IPS-15b (cell line): ENCODE measurements at regions not wholly inside any gene's neighbourhood (a gene's known extent, or its start where the extent isn't known, plus 50 kb on each side); places are given as distances from the start of the nearest gene placed in this dataset.

Source experiments
- H3K27me3 ChIP-seq: one replicate; pipeline ENCODE4 v1.6.1; 2013; ENCODE audit warnings: low read length; ENCODE audit not compliant: control insufficient read depth, insufficient read depth
- H3K36me3 ChIP-seq: one replicate; pipeline ENCODE4 v1.6.1; 2013; ENCODE audit warnings: low read length; ENCODE audit not compliant: control insufficient read depth, insufficient read depth
- H3K4me1 ChIP-seq: one replicate; pipeline ENCODE4 v1.6.1; 2013; ENCODE audit warnings: mild to moderate bottlenecking, low read length; ENCODE audit not compliant: control insufficient read depth, insufficient read depth
- H3K4me3 ChIP-seq: one replicate; pipeline ENCODE4 v1.5.1; 2013; ENCODE audit warnings: low read depth, low read length
- H3K9ac ChIP-seq: one replicate; pipeline ENCODE4 v1.6.1; 2013; ENCODE audit warnings: low read depth, mild to moderate bottlenecking, low read length
- H3K9me3 ChIP-seq: one replicate; pipeline ENCODE4 v1.6.1; 2013; ENCODE audit warnings: mild to moderate bottlenecking, low read length; ENCODE audit not compliant: control insufficient read depth, insufficient read depth

GRCh38 chr7:68276725-68277124 lies 1280.1 kb downstream of the TYW1 start:
- Histone ChIP-seq H3K4me1 (peaks cover 2% of the 10 kb centered on the region), H3K4me3 (no peak overlapping the region), H3K9ac (no peak overlapping the region), H3K27me3 (no peaks in the 10 kb centered on the region), H3K9me3 (no peaks in the 10 kb centered on the region), H3K36me3 (no peaks in the 10 kb centered on the region)

GRCh38 chr7:68279827-68280400 lies 1283.3 kb downstream of the TYW1 start:
- Histone ChIP-seq H3K9ac (no peak overlapping the region), H3K4me1 (peaks cover 2% of the 10 kb centered on the region), H3K4me3 (no peak overlapping the region), H3K27me3 (no peaks in the 10 kb centered on the region), H3K9me3 (no peaks in the 10 kb centered on the region), H3K36me3 (no peaks in the 10 kb centered on the region)

DNA sequence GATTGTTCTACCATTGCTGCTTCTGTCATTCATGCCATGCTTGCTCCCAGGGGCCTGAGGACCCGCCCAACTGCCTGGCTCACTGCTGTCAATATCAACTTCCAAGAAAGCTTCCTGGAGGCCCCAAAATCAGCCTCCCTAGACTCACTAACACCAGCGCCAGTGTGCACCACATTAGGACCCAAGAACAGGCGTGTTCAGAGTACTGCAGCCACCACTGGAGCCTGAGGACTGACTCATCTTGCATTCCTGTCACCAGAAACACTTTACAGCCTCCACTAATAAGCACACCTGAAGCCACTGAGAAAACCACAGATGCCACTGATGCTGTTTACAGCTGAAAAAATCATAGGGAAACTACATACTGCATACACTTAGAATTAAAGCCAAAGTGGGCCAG lies 1284.3 kb downstream of the TYW1 start:
- no peaks in the 10 kb centered on the region for H3K9me3 ChIP-seq
- no peak overlapping the region for H3K4me3 ChIP-seq
- H3K4me1 ChIP-seq: peaks cover 2% of the 10 kb centered on the region
- H3K27me3 ChIP-seq: no peaks in the 10 kb centered on the region
- H3K36me3 ChIP-seq: no peaks in the 10 kb centered on the region
- H3K9ac ChIP-seq: no peak overlapping the region

DNA sequence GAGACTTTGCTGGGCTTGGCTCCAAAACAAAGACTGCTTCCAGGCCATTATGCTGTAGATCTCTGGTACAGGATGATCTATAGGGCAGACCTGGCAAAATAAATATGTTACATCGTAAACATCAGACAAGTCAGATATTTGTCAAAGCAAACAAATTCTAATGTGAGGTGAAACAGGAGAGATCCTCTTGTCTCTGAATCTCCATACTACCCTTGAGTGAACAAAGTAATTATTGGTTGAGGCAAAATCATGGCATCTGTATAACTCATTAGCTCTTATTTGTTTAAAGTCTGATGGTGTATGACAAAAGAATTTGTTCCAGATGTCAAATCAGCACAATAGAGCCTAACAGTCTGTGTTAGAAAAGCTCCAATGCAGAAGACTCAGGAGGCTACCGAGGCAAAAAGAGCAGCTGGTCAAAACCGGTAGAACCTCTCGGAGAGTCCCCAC lies 1291.5 kb downstream of the TYW1 start:
- Histone ChIP-seq H3K4me3 (no peak overlapping the region), H3K4me1 (no peaks in the 10 kb centered on the region), H3K27me3 (no peaks in the 10 kb centered on the region), H3K9ac (no peak overlapping the region), H3K36me3 (no peaks in the 10 kb centered on the region), H3K9me3 (no peaks in the 10 kb centered on the region)

DNA sequence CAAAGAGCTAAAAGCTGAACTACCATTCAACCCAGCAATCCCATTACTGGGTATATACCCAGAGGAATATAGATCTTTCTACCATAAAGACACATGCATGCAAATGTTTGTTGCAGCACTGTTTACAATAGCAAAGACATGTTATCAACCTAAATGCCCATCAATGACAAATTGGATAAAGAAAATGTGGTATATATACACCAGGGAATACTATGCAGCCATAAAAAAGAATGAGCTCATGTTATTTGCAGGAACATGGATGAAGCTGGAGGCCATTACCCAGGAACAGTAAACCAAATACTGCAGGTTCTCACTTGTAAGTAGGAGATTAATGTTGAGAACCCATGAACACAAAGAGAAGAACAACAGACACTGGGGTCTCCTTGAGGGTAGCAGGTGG lies 1295.1 kb downstream of the TYW1 start:
- H3K4me1 ChIP-seq: no peaks in the 10 kb centered on the region
- H3K9me3 ChIP-seq: peaks cover 5% of the 10 kb centered on the region
- peaks cover 2% of the 10 kb centered on the region for H3K36me3 ChIP-seq
- H3K27me3 ChIP-seq: no peaks in the 10 kb centered on the region
- no peak overlapping the region for H3K4me3 ChIP-seq
- H3K9ac ChIP-seq: no peak overlapping the region

GRCh38 chr7:68295386-68295785 lies 1298.8 kb downstream of the TYW1 start:
- Histone ChIP-seq H3K9me3 (peaks cover 5% of the 10 kb centered on the region), H3K27me3 (no peaks in the 10 kb centered on the region), H3K9ac (no peak overlapping the region), H3K4me1 (no peaks in the 10 kb centered on the region), H3K36me3 (peaks cover 2% of the 10 kb centered on the region), H3K4me3 (no peak overlapping the region)

GRCh38 chr7:68304536-68304935 lies 1293.7 kb upstream of the AUTS2 start:
- no peaks in the 10 kb centered on the region for H3K9me3 ChIP-seq
- no peaks in the 10 kb centered on the region for H3K36me3 ChIP-seq
- no peaks in the 10 kb centered on the region for H3K4me1 ChIP-seq
- no peaks in the 10 kb centered on the region for H3K27me3 ChIP-seq
- H3K9ac ChIP-seq: no peak overlapping the region
- no peak overlapping the region for H3K4me3 ChIP-seq

GRCh38 chr7:68306692-68307107 lies 1291.6 kb upstream of the AUTS2 start:
- Histone ChIP-seq H3K9ac (no peak overlapping the region), H3K9me3 (no peaks in the 10 kb centered on the region), H3K36me3 (no peaks in the 10 kb centered on the region), H3K27me3 (no peaks in the 10 kb centered on the region), H3K4me1 (no peaks in the 10 kb centered on the region), H3K4me3 (no peak overlapping the region)

DNA sequence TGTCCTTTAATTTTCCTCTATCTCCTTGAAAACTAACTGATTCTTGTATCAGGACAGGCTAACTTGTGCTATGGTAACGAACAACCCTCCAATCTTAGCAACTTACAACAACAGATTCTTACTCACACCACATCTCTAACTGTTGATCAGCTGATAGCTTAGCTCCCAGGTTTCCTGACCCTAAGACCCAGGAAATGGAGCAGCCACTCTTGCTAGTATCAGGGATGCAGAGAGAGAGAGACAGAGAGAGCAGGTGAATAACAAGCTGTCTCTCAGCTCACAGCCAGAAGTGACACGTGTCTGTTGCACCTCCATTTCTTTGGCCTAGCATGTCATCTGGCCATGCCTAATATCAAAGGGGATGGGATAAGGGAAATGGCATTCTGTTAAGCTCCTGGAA lies 1289.0 kb upstream of the AUTS2 start:
- Histone ChIP-seq H3K27me3 (no peaks in the 10 kb centered on the region), H3K9me3 (no peaks in the 10 kb centered on the region), H3K9ac (no peak overlapping the region), H3K4me3 (no peak overlapping the region), H3K36me3 (no peaks in the 10 kb centered on the region), H3K4me1 (no peaks in the 10 kb centered on the region)

DNA sequence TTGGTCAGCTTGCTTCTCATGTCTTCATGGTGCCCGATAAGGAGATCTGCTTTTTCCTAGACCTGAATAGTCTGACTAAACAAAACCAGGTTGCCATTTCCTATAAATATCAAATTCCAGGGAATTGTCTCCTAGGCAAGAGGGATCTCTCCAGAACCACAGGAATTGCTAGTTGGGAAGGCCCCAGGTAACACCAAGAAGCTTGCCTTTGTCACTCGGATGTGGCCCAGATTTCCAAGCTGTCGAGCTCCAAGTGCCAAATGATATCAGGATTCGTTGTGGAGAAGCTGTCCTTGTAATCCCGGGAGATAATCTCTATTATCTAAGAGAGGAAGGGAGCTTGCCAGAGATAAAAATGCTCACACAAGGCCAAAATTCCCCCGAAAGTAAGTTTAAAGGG lies 1288.5 kb upstream of the AUTS2 start:
- Histone ChIP-seq H3K4me3 (no peak overlapping the region), H3K9me3 (no peaks in the 10 kb centered on the region), H3K36me3 (no peaks in the 10 kb centered on the region), H3K4me1 (no peaks in the 10 kb centered on the region), H3K9ac (no peak overlapping the region), H3K27me3 (no peaks in the 10 kb centered on the region)

GRCh38 chr7:68311958-68312357 lies 1286.3 kb upstream of the AUTS2 start:
- Histone ChIP-seq H3K27me3 (no peaks in the 10 kb centered on the region), H3K9ac (no peak overlapping the region), H3K9me3 (no peaks in the 10 kb centered on the region), H3K36me3 (no peaks in the 10 kb centered on the region), H3K4me3 (no peak overlapping the region), H3K4me1 (no peaks in the 10 kb centered on the region)

- no peak overlapping the region for H3K9ac ChIP-seq
- no peaks in the 10 kb centered on the region for H3K27me3 ChIP-seq
- H3K4me1 ChIP-seq: no peaks in the 10 kb centered on the region
- H3K9me3 ChIP-seq: no peaks in the 10 kb centered on the region
- H3K4me3 ChIP-seq: no peak overlapping the region
- H3K36me3 ChIP-seq: no peaks in the 10 kb centered on the region
Measured at GRCh38 chr7:68313806-68314205, 1284.5 kb upstream of the AUTS2 start.
